Prostate gland (tissue), 2 donors: ENCODE measurements at regions not wholly inside any gene's neighbourhood (a gene's known extent, or its start where the extent isn't known, plus 50 kb on each side); places are given as distances from the start of the nearest gene placed in this dataset.
"Not testable (repeated sequence)": the region's sequence is repeated elsewhere in the genome, so short reads cannot be mapped to it uniquely, and the experiment has no call there.

Source experiments
- DNase-seq: peaks from one replicate; pipeline ENCODE4 v3.0.0-alpha.2; 2019; ENCODE audit warnings: low spot score
- H3K27ac ChIP-seq, 2 donors: fragments of 200-600 bp; sonication (generic); 2 replicates each; pipeline ENCODE4 v1.5.1; 2017 to 2019
- H3K27me3 ChIP-seq: fragments of 200-600 bp; sonication (generic); replicated peaks from 2 replicates; pipeline ENCODE4 v1.5.1; 2019; ENCODE audit not compliant: insufficient read depth
- H3K36me3 ChIP-seq, 2 donors: fragments of 200-600 bp; sonication (generic); 1 replicate in 1 of 2; 2 replicates in 1 of 2; pipeline versions ENCODE4 v1.5.1 to v1.8.1; 2017 to 2019
- H3K4me1 ChIP-seq: fragments of 200-600 bp; sonication (generic); replicated peaks from 2 replicates; pipeline ENCODE4 v1.5.1; 2019
- H3K4me3 ChIP-seq, 2 donors: fragments of 200-600 bp; sonication (generic); 2 replicates each; pipeline ENCODE4 v1.5.1; 2017 to 2019
- H3K9me3 ChIP-seq: fragments of 200-600 bp; sonication (generic); 2 replicates; pipeline ENCODE4 v1.5.1; 2017
- CTCF ChIP-seq, 4 experiments: fragments of 200-600 bp in 2 of 4; fragments of 450-650 bp in 2 of 4; sonication (generic) in 2 of 4; IDR thresholded peaks; 1 replicate in 3 of 4; 2 replicates in 1 of 4; pipeline ENCODE4 v1.5.1; 2016 to 2019; ENCODE audit warnings: antibody characterized with exemption in 4 of 4, mild to moderate bottlenecking in 2 of 4, moderate library complexity in 2 of 4
- POLR2A ChIP-seq: fragments of 450-650 bp; IDR thresholded peaks from one replicate; pipeline ENCODE4 v1.6.1; 2016; ENCODE audit warnings: antibody characterized with exemption, mild to moderate bottlenecking
- POLR2AphosphoS5 ChIP-seq: sonication (generic); formaldehyde crosslinking; IDR thresholded peaks from one replicate; pipeline ENCODE4 v1.6.1; 2017; ENCODE audit warnings: antibody characterized with exemption
- WGBS: methylation state at CpG from one replicate; pipeline ENCODE4 v1.1.5; 2018; 5-methylcytosine and 5-hydroxymethylcytosine counted together
- intact Hi-C: fragments of 100-400 bp; cut with DNase I; formaldehyde crosslinking; loops from one replicate; pipeline ENCODE4 v1.14.2; 2022

DNA sequence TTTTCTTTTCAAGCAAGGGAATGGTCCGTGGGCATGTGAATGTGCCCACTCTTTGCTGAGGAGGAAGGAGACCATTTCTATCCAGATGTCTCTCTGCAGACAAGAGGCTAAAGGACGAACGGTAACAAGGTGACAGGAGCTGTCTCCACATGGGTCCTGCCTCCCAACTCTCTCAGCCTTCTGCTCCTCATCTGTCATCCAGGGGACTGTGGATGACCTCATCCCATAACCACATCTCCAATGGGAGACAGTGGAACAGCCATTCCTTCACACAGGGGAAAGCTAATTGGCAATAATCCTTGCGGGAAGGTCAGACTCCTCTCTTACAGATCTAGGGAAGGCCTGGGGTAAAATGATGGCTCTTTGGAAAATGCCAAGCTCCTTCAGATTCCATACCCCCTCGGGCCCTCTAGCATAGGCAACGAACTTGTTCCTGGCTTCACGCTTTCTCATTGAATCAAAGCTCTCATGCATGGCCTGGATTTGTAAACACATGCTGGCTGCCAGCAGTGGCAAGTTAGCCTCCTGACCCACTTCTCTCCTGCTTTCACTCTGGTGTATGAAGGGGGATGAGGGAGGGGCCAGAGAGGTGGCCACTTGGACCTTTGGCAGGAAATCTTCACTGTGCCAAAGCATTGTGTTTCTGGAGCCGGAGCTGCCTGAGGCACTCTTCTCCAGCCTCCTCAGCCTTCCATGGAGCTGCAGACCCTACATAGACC is 65.8 kb upstream of the IKBKE start:
- 70% methylated on average over 3 of the region's 8 CpGs for WGBS
- not testable (repeated sequence) for DNase-seq

GRCh38 chr1:206405282-206405681 is 65.0 kb upstream of the IKBKE start:
- intact Hi-C loops, H3K27me3 ChIP-seq, H3K27ac ChIP-seq: not testable (repeated sequence)

More for the DNA sequence above, 65.8 kb upstream of the IKBKE start:
- H3K9me3 ChIP-seq, H3K36me3 ChIP-seq, H3K27me3 ChIP-seq, H3K4me3 ChIP-seq, H3K27ac ChIP-seq, intact Hi-C loops, H3K4me1 ChIP-seq: not testable (repeated sequence)

DNA sequence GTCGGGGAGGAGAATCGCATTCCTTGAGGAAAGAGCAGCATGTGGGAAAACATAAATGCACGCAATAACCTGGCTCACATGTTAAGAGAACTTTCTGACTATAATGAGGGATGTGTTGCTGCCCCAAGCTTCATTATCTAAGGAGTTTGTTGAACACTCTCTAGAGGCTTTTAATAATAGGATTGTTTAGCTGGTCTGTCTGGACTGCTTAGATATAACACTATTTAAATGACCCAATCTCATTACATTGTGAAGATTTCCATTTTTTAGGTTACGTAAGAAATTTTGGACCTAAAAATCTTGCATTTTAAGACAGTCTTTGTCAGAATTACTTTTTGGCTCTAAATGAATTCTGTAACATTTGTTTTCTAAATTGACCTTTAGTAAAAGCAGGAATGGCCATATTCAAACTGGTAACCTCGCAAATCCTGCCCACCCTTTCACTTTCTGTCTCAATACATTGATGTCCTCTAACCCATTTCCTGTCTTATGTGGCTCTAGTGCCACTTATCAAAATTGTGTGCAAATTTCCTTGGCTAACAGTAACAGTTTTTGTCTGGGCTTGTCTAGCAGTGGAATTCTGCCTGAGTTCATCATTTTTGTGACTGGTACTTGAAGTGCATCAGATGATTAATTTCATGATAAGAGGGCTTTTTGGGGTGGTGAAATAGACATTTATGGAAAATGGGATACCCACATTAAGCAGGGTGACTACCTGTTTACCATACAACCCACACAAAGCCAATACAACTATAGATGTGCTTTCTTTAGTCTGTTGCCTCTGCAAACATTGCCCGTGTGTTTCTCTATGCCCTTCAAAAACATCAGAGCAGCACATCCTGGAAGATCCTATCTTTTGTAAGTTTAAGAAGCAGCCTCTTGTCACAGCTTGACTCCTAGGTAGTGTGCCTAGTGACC is 61.6 kb upstream of the IKBKE start:
- DNase-seq, H3K9me3 ChIP-seq, H3K27me3 ChIP-seq, H3K4me1 ChIP-seq, H3K27ac ChIP-seq, H3K36me3 ChIP-seq, intact Hi-C loops, H3K4me3 ChIP-seq: not testable (repeated sequence)
- 78% methylated on average over 2 of the region's 6 CpGs for WGBS

More at GRCh38 chr1:206405282-206405681, 65.0 kb upstream of the IKBKE start:
- not testable (repeated sequence) for H3K4me3 ChIP-seq, H3K36me3 ChIP-seq, H3K9me3 ChIP-seq, H3K4me1 ChIP-seq, DNase-seq
- no CpG with 5 or more reads among the region's 7 CpGs for WGBS

DNA sequence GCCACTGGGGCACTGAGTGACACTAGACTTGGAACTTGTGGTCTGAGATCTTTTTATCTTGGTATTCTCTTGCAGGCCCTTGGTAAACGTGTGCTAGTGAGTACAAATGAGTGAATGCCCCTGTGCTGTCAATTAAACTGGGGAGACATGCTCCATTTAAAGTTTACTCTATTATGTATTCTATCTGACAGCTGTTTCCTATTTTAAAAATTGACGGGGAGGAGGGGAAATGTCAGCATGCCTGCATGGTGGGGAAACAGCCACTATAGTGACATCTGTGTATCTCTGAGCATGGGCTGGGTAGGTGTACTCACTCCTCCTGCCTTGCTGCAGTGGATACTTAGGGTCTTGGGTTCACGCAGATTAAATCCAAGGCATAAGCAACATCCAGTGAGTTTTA is 59.0 kb upstream of the IKBKE start:
- no peak for DNase-seq
- intact Hi-C loops, result no loop called here

DNA sequence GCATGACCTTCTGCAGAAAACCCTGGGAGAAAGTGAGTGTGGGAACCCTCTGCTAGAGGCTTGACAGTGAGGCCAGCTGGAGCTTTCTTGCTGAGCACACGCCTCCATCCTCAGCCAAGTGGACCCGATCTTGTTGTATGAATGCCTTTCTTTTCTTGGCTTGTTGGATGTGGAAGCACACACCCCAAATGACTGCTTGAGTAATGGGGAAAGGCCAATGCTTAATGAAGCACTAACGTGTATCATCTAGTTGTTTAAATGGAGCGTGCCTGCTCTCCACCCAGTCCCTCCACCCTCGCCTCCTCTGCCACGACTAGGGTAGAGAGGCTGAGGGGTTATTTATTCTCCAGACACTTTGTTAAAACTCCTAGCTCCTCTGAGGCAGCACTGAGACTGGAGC is 54.3 kb upstream of the IKBKE start:
- intact Hi-C loops, result no loop called here
- no peak for DNase-seq
- Histone ChIP-seq H3K27ac (no peak overlapping the region), H3K9me3 (no peaks in the 10 kb centered on the region), H3K4me1 (no peaks in the 10 kb centered on the region), H3K27me3 (no peaks in the 10 kb centered on the region), H3K36me3 (no peaks in the 10 kb centered on the region), H3K4me3 (no peak overlapping the region)
- TF ChIP-seq POLR2AphosphoS5, result no peak
- TF ChIP-seq POLR2A, result no peak
- TF ChIP-seq CTCF (IDR thresholded peaks at IDR 0.05), result no peak
- 80% methylated on average over 6 of the region's 6 CpGs for WGBS

More for the DNA sequence above, 59.0 kb upstream of the IKBKE start:
- no peaks in the 10 kb centered on the region for H3K36me3 ChIP-seq
- no peaks in the 10 kb centered on the region for H3K4me1 ChIP-seq
- H3K9me3 ChIP-seq, result no peaks in the 10 kb centered on the region
- H3K27me3 ChIP-seq, result no peaks in the 10 kb centered on the region
- H3K4me3 ChIP-seq, result no peak overlapping the region
- no peak for TF ChIP-seq POLR2AphosphoS5
- H3K27ac ChIP-seq, result no peak overlapping the region
- 85% methylated on average over 3 of the region's 3 CpGs for WGBS

GRCh38 chr1:206417774-206418614 is 52.3 kb upstream of the IKBKE start:
- intact Hi-C loops, result no loop called here
- no peak for TF ChIP-seq CTCF (IDR thresholded peaks at IDR 0.05)
- TF ChIP-seq POLR2A, result no peak
- TF ChIP-seq POLR2AphosphoS5, result no peak
- no peak for DNase-seq
- no peaks in the 10 kb centered on the region for H3K9me3 ChIP-seq
- no peak overlapping the region for H3K4me3 ChIP-seq
- no peak overlapping the region for H3K27ac ChIP-seq
- H3K36me3 ChIP-seq, result no peaks in the 10 kb centered on the region
- H3K27me3 ChIP-seq, result no peaks in the 10 kb centered on the region
- H3K4me1 ChIP-seq, result no peaks in the 10 kb centered on the region
- 93% methylated on average over 7 of the region's 7 CpGs for WGBS
